ENCODE measurements at regions not wholly inside any gene's neighbourhood (a gene's known extent, or its start where the extent isn't known, plus 50 kb on each side); places are given as distances from the start of the nearest gene placed in this dataset.

GRCh38 chr20:40191573-40191972 is 497.5 kb downstream of the MAFB start:
- H3K4me1 ChIP-seq (ENCODE audit: control insufficient read depth, extremely low read depth, insufficient read depth, low read length), result no peaks in the 10 kb centered on the region
- H3K27me3 ChIP-seq (ENCODE audit: control insufficient read depth in 2 of 2, insufficient read depth in 2 of 2, low read length in 2 of 2), result no peaks in the 10 kb centered on the region
- no peak overlapping the region for H3K4me2 ChIP-seq (ENCODE audit: insufficient read depth, low read length)
- intact Hi-C loops (cut with micrococcal nuclease), result no loop called here
- H3K9me1 ChIP-seq (replicated peaks; ENCODE audit: control insufficient read depth, extremely low read depth, insufficient read depth, low read length), result no peaks in the 10 kb centered on the region
- H3K4me3 ChIP-seq (replicated peaks in 1 of 3; ENCODE audit: insufficient read depth in 1 of 3, low read depth in 1 of 3, low read length in 3 of 3), result no peak overlapping the region
- H4K20me1 ChIP-seq (replicated peaks; ENCODE audit: control insufficient read depth, extremely low read depth, insufficient read depth, low read length), result no peaks in the 10 kb centered on the region
- BruUV-seq (replicated peaks), result no TSS peak
- CTCF ChIA-PET, result no interaction called here
- H3K36me3 ChIP-seq (ENCODE audit: control insufficient read depth in 2 of 2, extremely low read depth in 1 of 2, insufficient read depth in 2 of 2, low read length in 2 of 2), result no peaks in the 10 kb centered on the region
- DNase-seq (ENCODE audit: low read depth, low spot score) (no peak), FAIRE-seq (no peak)
- no peak overlapping the region for H3K27ac ChIP-seq (ENCODE audit: insufficient read depth, low read depth, low read length)
- TF ChIP-seq JUN (IDR thresholded peaks at IDR 0.05; ENCODE audit: borderline replicate concordance, insufficient read depth, insufficient read length, low read depth) (no peak), MAX (IDR thresholded peaks at IDR 0.05; ENCODE audit: insufficient read depth, insufficient read length) (no peak), EZH2 (IDR thresholded peaks at IDR 0.05; ENCODE audit: borderline replicate concordance, low read depth, low read length, severe bottlenecking) (no peak), POLR2A (IDR thresholded peaks at IDR 0.05; ENCODE audit: low read depth, low read length) (no peak), CTCF (IDR thresholded peaks at IDR 0.05; ENCODE audit: extremely low read depth in 1 of 2, insufficient read depth in 1 of 2, low read depth in 1 of 2, low read length in 2 of 2) (no peak), GATA2 (IDR thresholded peaks at IDR 0.05; ENCODE audit: insufficient read depth, insufficient read length, low read depth, low read length) (no peak), MYC (IDR thresholded peaks at IDR 0.05; ENCODE audit: low read depth, low read length) (no peak), POLR2AphosphoS5 (IDR thresholded peaks at IDR 0.05; ENCODE audit: insufficient read depth, low read depth, low read length) (no peak), FOS (IDR thresholded peaks at IDR 0.05; ENCODE audit: borderline replicate concordance, insufficient read depth, low read length) (no peak)
- no peaks in the 10 kb centered on the region for H3K79me2 ChIP-seq (ENCODE audit: control insufficient read depth, insufficient read depth, low read length)
- no peaks in the 10 kb centered on the region for H3K9me3 ChIP-seq (replicated peaks; ENCODE audit: control insufficient read depth, insufficient read depth, low read length)
- POLR2A ChIA-PET, result no interaction called here
- dilution Hi-C loops (cut with MboI; ENCODE audit: extremely low pct_ligation_motif_present, low sequenced_read_pairs), result no loop called here
- H3K9ac ChIP-seq (replicated peaks; ENCODE audit: extremely low read depth, insufficient read depth, low read length), result no peak overlapping the region
- H2AFZ ChIP-seq (ENCODE audit: low read depth, low read length), result no peak overlapping the region
